ENCODE measurements at regions not wholly inside any gene's neighbourhood (a gene's known extent, or its start where the extent isn't known, plus 50 kb on each side); places are given as distances from the start of the nearest gene placed in this dataset.
A peak's percentile ranks its signal among the peaks of the same experiment; 100 is the strongest.

GRCh38 chr5:56540266-56540665 lies 275.1 kb upstream of the MAP3K1 start:
- no peak for DNase-seq

GRCh38 chr5:56538580-56538979 lies 276.8 kb upstream of the MAP3K1 start:
- DNase-seq: no peak

- no peak for DNase-seq
Measured at GRCh38 chr5:56535347-56535746, 280.0 kb upstream of the MAP3K1 start.

GRCh38 chr5:56534102-56534829 lies 281.1 kb upstream of the MAP3K1 start:
- no peak for DNase-seq

- no peak for DNase-seq
Measured at GRCh38 chr5:56532466-56532865, 282.9 kb upstream of the MAP3K1 start.

- no peak for DNase-seq
Measured at GRCh38 chr5:56530626-56531138, 284.7 kb upstream of the MAP3K1 start.

- no peak for DNase-seq
Measured at GRCh38 chr5:56529666-56530430, 285.5 kb upstream of the MAP3K1 start.

- no peak for DNase-seq
Measured at GRCh38 chr5:56527174-56527573, 288.2 kb upstream of the MAP3K1 start.

- no peak for DNase-seq
Measured at GRCh38 chr5:56525113-56525512, 290.2 kb upstream of the MAP3K1 start.

GRCh38 chr5:56523790-56524575 lies 290.9 kb upstream of the ANKRD55 start:
- no peak for DNase-seq

GRCh38 chr5:56522960-56523359 lies 289.8 kb upstream of the ANKRD55 start:
- no peak for DNase-seq

GRCh38 chr5:56522169-56522568 lies 289.0 kb upstream of the ANKRD55 start:
- DNase-seq: no peak

- DNase-seq: no peak
Measured at GRCh38 chr5:56520986-56521730, 288.0 kb upstream of the ANKRD55 start.

GRCh38 chr5:56518820-56519219 lies 285.7 kb upstream of the ANKRD55 start:
- DNase-seq: no peak

GRCh38 chr5:56517011-56517416 lies 283.9 kb upstream of the ANKRD55 start:
- DNase-seq: peak; percentile 43

- peak; percentile 58 for DNase-seq
Measured at GRCh38 chr5:56516441-56516840, 283.3 kb upstream of the ANKRD55 start.

- DNase-seq: peak; percentile 58
Measured at GRCh38 chr5:56516035-56516434, 282.9 kb upstream of the ANKRD55 start.

GRCh38 chr5:56515011-56515410 lies 281.9 kb upstream of the ANKRD55 start:
- DNase-seq: no peak

GRCh38 chr5:56514245-56514644 lies 281.1 kb upstream of the ANKRD55 start:
- DNase-seq: no peak

GRCh38 chr5:56513141-56513540 lies 280.0 kb upstream of the ANKRD55 start:
- no peak for DNase-seq

- no peak for DNase-seq
Measured at GRCh38 chr5:56512313-56512996, 279.3 kb upstream of the ANKRD55 start.

- no peak for DNase-seq
Measured at GRCh38 chr5:56511326-56511841, 278.3 kb upstream of the ANKRD55 start.
